Pancreas (tissue), 10 donors: ENCODE measurements at regions not wholly inside any gene's neighbourhood (a gene's known extent, or its start where the extent isn't known, plus 50 kb on each side); places are given as distances from the start of the nearest gene placed in this dataset.
A peak's percentile ranks its signal among the peaks of the same experiment; 100 is the strongest.

ENCODE experiments used
- ATAC-seq, 4 donors: fragments of 200-7000 bp; cut with Tn5 transposase; one replicate each; pipeline versions ENCODE4 v1.8.0 to v1.9.1; 2020; ENCODE audit warnings: mild to moderate bottlenecking in 4 of 4, moderate library complexity in 4 of 4
- DNase-seq, 6 donors: peaks; one replicate each; pipeline ENCODE4 v3.0.0-alpha.2; 2020
- FAIRE-seq: peaks from 2 replicates; lab custom pipeline; 2012; peaks lifted over from hg19 to GRCh38; lab: Jason Lieb, UNC
- H3K27ac ChIP-seq, 4 donors: fragments of 200-600 bp; sonication (generic); 1 replicate in 3 of 4; 2 replicates in 1 of 4; pipeline versions ENCODE4 v1.5.0 to v1.8.0; 2020
- H3K27me3 ChIP-seq, 4 donors: fragments of 200-600 bp; one replicate each; pipeline ENCODE4 v1.8.0; 2021
- H3K36me3 ChIP-seq, 3 donors: fragments of 200-600 bp; sonication (generic) in 1 of 3; one replicate each; pipeline versions ENCODE4 v1.5.0 to v1.8.0; 2020 to 2021
- H3K4me1 ChIP-seq, 3 donors: fragments of 200-600 bp; one replicate each; pipeline ENCODE4 v1.8.0; 2021
- H3K4me3 ChIP-seq, 4 donors: fragments of 200-600 bp; sonication (generic) in 2 of 4; one replicate each; pipeline versions ENCODE4 v1.5.0 to v1.8.0; 2020 to 2021
- H3K9me3 ChIP-seq, 4 donors: fragments of 200-600 bp; one replicate each; pipeline ENCODE4 v1.8.0; 2021
- CTCF ChIP-seq, 4 donors: fragments of 200-600 bp; sonication (generic) in 3 of 4; IDR thresholded peaks; one replicate each; pipeline versions ENCODE4 v1.5.0 to v1.8.0; 2021; ENCODE audit warnings: antibody characterized with exemption in 4 of 4
- WGBS, 2 donors: extraction: QIAGEN DNeasy Blood & Tissue Kit; methylation state at CpG; one replicate each; pipeline ENCODE4 v1.1.7; 2013; 5-methylcytosine and 5-hydroxymethylcytosine counted together
- intact Hi-C, 3 donors: fragments of 100-400 bp; cut with DNase I; formaldehyde crosslinking; loops; one replicate each; pipeline versions ENCODE4 v1.11.1 to v1.14.2; 2022
- donor health status: healthy with polysubstance abuse.
- donor health status: DM: no; HTN: no; CAD: no; lungs with moderate emphysema.
- donor health status: DM: no; HTN: no; CAD: no.
- donor health status: control.
- donor health status: control.
- donor health status: Bipolar disorder and iron deficiency.
- donor health status: DM: yes; HTN: yes; CAD: no.
- donor health status: DM: no; HTN: no; CAD: no.
- donor health status: DM: no; HTN: no; CAD: no.
- donor health status: DM: yes; HTN: yes; CAD: no.

GRCh38 chr9:84604223-84604622 lies 65.3 kb upstream of the NTRK2 start:
- intact Hi-C loops = no loop called here
- no peak for FAIRE-seq
- H3K27me3 ChIP-seq = no peaks in the 10 kb centered on the region

GRCh38 chr9:84609779-84610178 lies 59.8 kb upstream of the NTRK2 start:
- Histone ChIP-seq H3K9me3 (no peaks in the 10 kb centered on the region), H3K4me1 (no peaks in the 10 kb centered on the region), H3K36me3 (no peaks in the 10 kb centered on the region), H3K4me3 (no peak overlapping the region), H3K27ac (no peak overlapping the region), H3K27me3 (no peaks in the 10 kb centered on the region)
- no peak for TF ChIP-seq CTCF (IDR thresholded peaks at IDR 0.05)
- FAIRE-seq = no peak
- no peak for ATAC-seq
- DNase-seq = no peak
- intact Hi-C loops = no loop called here

More at GRCh38 chr9:84604223-84604622, 65.3 kb upstream of the NTRK2 start:
- no peak for DNase-seq
- Histone ChIP-seq H3K27ac (no peak overlapping the region), H3K4me3 (no peak overlapping the region), H3K4me1 (no peaks in the 10 kb centered on the region), H3K9me3 (no peaks in the 10 kb centered on the region), H3K36me3 (no peaks in the 10 kb centered on the region)
- TF ChIP-seq CTCF (IDR thresholded peaks at IDR 0.05) = no peak
- ATAC-seq = no peak

- no peaks in the 10 kb centered on the region for H3K36me3 ChIP-seq
- H3K27me3 ChIP-seq = no peaks in the 10 kb centered on the region
- no peaks in the 10 kb centered on the region for H3K4me1 ChIP-seq
- H3K4me3 ChIP-seq = no peak overlapping the region
- ATAC-seq = no peak
- FAIRE-seq = no peak
- H3K27ac ChIP-seq = no peak overlapping the region
- WGBS, 2 donors = 55 to 60% methylated on average over 2 of the region's 2 CpGs
- intact Hi-C loops = no loop called here
- TF ChIP-seq CTCF (IDR thresholded peaks at IDR 0.05) = no peak
- H3K9me3 ChIP-seq = no peaks in the 10 kb centered on the region
- DNase-seq = no peak
These were observed 56.1 kb upstream of the NTRK2 start for GRCh38 chr9:84613431-84613830.

- TF ChIP-seq CTCF (IDR thresholded peaks at IDR 0.05) = no peak
- WGBS, 2 donors = 71 to 72% methylated on average over 3 of the region's 3 CpGs
- Histone ChIP-seq H3K4me1 (no peaks in the 10 kb centered on the region), H3K9me3 (no peaks in the 10 kb centered on the region), H3K4me3 (no peak overlapping the region), H3K27me3 (no peaks in the 10 kb centered on the region), H3K36me3 (no peaks in the 10 kb centered on the region), H3K27ac (no peak overlapping the region)
- FAIRE-seq = no peak
- intact Hi-C loops = no loop called here
- no peak for DNase-seq
- no peak for ATAC-seq
These were observed 54.0 kb upstream of the NTRK2 start for GRCh38 chr9:84615544-84615943.

- no peak overlapping the region for H3K4me3 ChIP-seq
- ATAC-seq (no peak), FAIRE-seq (no peak), DNase-seq (peak in 1 of 6 donors; percentile 9)
- no peak overlapping the region for H3K27ac ChIP-seq
- no peaks in the 10 kb centered on the region for H3K9me3 ChIP-seq
- no peak for TF ChIP-seq CTCF (IDR thresholded peaks at IDR 0.05)
- no peaks in the 10 kb centered on the region for H3K27me3 ChIP-seq
- H3K36me3 ChIP-seq = no peaks in the 10 kb centered on the region
- intact Hi-C loops = no loop called here
- no peaks in the 10 kb centered on the region for H3K4me1 ChIP-seq
- WGBS, 2 donors = 39 to 46% methylated on average over 4 of the region's 4 CpGs
These were observed 52.0 kb upstream of the NTRK2 start for GRCh38 chr9:84617411-84618029.
